Motor neuron (in vitro differentiated cells): ENCODE measurements at regions not wholly inside any gene's neighbourhood (a gene's known extent, or its start where the extent isn't known, plus 50 kb on each side); places are given as distances from the start of the nearest gene placed in this dataset.
A peak's percentile ranks its signal among the peaks of the same experiment; 100 is the strongest.

Source experiments
- ATAC-seq, 8 experiments: fragments of 200-7000 bp; cut with Tn5 transposase; replicated peaks in 6 of 8; 2 replicates each; pipeline ENCODE4 v1.8.0; 2021; ENCODE audit warnings: mild to moderate bottlenecking in 8 of 8, moderate library complexity in 8 of 8
- H3K27ac ChIP-seq, 2 donors: fragments of 250-450 bp; sonication (Bioruptor Pico); 2 replicates each; pipeline ENCODE4 v1.9.0; 2021; ENCODE audit warnings: antibody characterized with exemption in 2 of 2, mild to moderate bottlenecking in 2 of 2, moderate library complexity in 1 of 2
- H3K4me1 ChIP-seq, 2 donors: fragments of 250-450 bp; sonication (Bioruptor Pico); replicated peaks in 1 of 2; 2 replicates each; pipeline ENCODE4 v1.6.1; 2021; ENCODE audit warnings: antibody characterized with exemption in 2 of 2, mild to moderate bottlenecking in 2 of 2, moderate library complexity in 1 of 2
- H3K4me3 ChIP-seq, 5 donors: fragments of 250-450 bp; sonication (Bioruptor Pico); 2 replicates each; pipeline ENCODE4 v1.9.0; 2021; ENCODE audit warnings: antibody characterized with exemption in 5 of 5, mild to moderate bottlenecking in 5 of 5, moderate library complexity in 4 of 5
- WGBS, 10 experiments: fragments of 450-650 bp; shearing (Covaris generic); methylation state at CpG; one replicate each; pipeline ENCODE4 v1.0.0; 2022; 5-methylcytosine and 5-hydroxymethylcytosine counted together
- in situ Hi-C, 9 experiments: fragments of 400-800 bp; cut with MboI; loops; one replicate each; pipeline ENCODE4 v1.15.0; 2021; ENCODE audit warnings: low sequenced_read_pairs in 9 of 9, low pct_unique_long_range_greater_than_20kb in 2 of 9; ENCODE audit not compliant: unreplicated experiment in 9 of 9

DNA sequence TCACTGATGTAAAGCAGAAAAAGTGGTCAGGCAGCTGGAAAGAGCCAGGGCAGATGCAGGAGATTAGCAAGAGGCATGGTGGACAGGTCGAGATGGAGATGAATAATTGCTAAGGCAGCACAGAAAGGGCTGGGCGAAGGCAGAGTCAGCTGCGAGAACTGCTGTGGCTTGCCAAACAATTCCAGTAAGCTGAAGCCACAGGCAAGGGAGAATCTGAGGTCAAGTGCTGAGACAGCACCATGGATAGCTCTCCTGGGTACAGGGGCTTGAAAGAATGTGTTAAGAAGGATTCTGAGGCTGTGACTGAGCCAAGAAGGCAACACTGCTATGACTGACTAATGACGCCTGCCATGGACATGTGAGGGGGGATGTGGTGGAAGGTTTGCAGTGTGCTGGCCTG is 220.8 kb upstream of the FOXA2 start:
- H3K27ac ChIP-seq = no peak overlapping the region
- H3K4me3 ChIP-seq = no peak overlapping the region
- in situ Hi-C loops = no loop called here
- 0 to 100% (median 44%) methylated on average over 1 to 3 of the region's 4 CpGs; no CpG with 5 or more reads in 3 of the 10 experiments for WGBS, 10 experiments
- no peaks in the 10 kb centered on the region for H3K4me1 ChIP-seq
- ATAC-seq = peak in 4 of 8 experiments; percentile 52 to 98 (median 96)

DNA sequence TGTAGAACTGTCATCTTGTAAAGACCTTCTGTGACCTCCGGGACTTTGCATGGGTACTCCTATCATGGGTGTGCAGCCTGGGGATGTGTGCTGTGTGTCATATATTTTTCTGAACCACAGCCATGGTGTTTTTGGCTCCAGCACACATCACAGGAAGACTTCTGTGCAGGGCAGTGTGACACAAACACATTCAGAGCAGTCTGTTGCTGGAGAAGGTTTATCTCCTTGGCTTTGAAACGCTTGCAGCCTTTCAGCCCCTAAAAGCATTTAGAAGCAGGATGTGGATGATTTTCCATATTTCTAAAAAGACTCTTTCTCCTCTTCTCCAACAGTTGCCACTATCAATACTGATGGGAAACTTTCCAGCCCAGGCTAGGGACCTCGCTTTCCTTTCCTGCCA is 221.6 kb upstream of the FOXA2 start:
- in situ Hi-C loops = no loop called here
- WGBS, 10 experiments = 64 to 100% (median 80%) methylated on average over 1 to 3 of the region's 3 CpGs; no CpG with 5 or more reads in 2 of the 10 experiments
- no peak for ATAC-seq
- Histone ChIP-seq H3K27ac (no peak overlapping the region), H3K4me1 (peaks cover 2 to 7% of the 10 kb centered on the region in 2 donors), H3K4me3 (no peak overlapping the region)

DNA sequence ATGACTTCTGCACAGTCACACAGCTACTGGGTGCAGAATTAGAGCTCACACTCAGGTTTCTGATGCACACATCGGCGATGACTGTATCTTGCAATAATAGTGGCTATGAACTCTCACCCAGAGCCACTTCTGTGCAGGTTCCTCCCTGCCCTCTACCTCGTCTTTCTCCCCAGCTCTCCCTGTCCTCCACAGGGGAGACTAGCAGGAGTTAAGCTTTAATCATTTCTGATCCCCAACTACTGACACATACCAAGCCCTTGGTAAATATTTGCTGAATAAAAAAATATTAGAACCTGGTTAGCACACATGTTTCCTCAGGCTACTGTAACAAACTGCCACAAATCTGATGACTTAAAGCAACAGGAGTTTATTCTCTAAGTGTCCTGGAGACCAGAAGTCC is 222.7 kb upstream of the FOXA2 start:
- peaks cover 3 to 16% of the 10 kb centered on the region in 2 donors for H3K4me1 ChIP-seq
- H3K4me3 ChIP-seq = no peak overlapping the region
- WGBS, 10 experiments = 33 to 85% (median 63%) methylated on average over 1 to 3 of the region's 3 CpGs; no CpG with 5 or more reads in 5 of the 10 experiments
- in situ Hi-C loops = no loop called here
- ATAC-seq = no peak
- no peak overlapping the region for H3K27ac ChIP-seq

DNA sequence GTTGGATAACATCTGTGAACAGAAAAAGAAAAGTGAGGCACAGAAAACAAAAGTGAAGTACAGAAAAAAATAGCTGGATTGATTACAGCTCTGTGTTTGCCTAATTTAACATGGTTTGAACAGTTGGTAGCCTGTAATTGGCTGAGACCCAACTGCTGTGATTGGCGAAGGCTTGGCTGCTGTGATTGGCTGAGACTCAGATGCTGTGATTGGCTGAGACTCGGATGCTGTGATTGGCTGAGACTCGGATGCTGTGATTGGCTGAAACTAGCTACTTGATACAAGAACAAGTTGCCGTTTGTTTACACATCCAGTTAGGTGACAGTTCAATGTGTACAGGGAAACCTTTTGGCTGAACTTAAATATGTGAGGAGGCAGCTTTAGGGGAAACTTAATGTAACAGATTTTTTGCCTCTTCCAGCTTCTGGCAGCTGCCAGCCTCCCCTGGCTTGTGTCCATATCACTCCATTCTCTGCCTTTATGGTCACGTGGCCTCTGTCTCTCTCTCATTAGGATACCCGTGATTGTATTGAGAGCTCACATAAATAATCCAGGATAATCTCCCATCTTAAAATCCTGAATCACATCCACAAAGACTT is 223.4 kb upstream of the FOXA2 start:
- Histone ChIP-seq H3K4me1 (peaks cover 3 to 16% of the 10 kb centered on the region in 2 donors), H3K4me3 (no peak overlapping the region), H3K27ac (no peak overlapping the region)
- WGBS, 10 experiments = 14 to 100% (median 80%) methylated on average over 1 to 6 of the region's 6 CpGs; no CpG with 5 or more reads in 2 of the 10 experiments
- no peak for ATAC-seq
- in situ Hi-C loops = no loop called here

DNA sequence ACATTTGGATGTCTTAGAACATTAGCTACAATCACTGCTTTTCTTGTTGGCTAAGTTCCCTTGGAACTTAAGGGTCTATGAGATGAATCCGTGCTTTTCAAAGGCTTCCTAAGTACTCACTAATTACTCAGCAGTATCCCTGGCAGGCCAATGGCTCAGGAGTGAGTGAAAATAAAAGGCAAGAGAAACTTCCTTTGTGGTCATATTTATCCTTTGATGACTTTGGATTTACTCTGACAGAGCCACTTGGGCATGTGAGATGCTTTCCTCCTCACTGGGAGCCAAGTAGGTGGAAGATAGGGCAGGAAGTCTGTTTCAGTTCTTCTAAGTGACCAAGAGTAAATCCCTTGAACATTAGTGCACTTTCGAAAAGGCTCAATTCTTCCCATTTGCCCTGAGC is 224.3 kb upstream of the FOXA2 start:
- in situ Hi-C loops = no loop called here
- ATAC-seq = no peak
- H3K4me3 ChIP-seq = no peak overlapping the region
- H3K4me1 ChIP-seq = peaks cover 3 to 16% of the 10 kb centered on the region in 2 donors
- WGBS, 10 experiments = 14 to 100% (median 60%) methylated on average over 1 to 2 of the region's 2 CpGs; no CpG with 5 or more reads in 3 of the 10 experiments
- no peak overlapping the region for H3K27ac ChIP-seq

DNA sequence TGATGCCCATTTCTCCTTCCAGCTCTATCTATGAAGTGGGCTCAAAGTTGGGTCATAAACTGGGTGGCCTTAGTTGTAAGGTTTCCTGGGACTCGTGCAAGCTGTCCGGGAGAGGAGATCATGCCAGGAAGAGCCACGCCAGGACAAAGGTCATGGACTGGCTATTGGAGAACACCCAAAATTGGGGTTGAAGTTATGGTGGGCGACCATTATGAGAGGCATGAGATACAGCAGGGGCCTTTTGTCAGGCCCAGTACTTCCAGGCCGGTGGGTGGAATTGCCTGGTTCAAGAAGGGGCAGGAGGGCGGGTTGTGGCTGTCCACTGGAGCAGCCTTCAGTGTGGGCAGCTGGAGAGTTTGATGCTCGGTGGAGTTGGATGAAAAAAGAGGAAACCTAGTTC is 225.1 kb upstream of the SSTR4 start:
- Histone ChIP-seq H3K4me3 (no peak overlapping the region), H3K27ac (no peak overlapping the region), H3K4me1 (peaks cover 3 to 16% of the 10 kb centered on the region in 2 donors)
- 24 to 100% (median 85%) methylated on average over 1 to 7 of the region's 7 CpGs; no CpG with 5 or more reads in 2 of the 10 experiments for WGBS, 10 experiments
- in situ Hi-C loops = no loop called here
- no peak for ATAC-seq

DNA sequence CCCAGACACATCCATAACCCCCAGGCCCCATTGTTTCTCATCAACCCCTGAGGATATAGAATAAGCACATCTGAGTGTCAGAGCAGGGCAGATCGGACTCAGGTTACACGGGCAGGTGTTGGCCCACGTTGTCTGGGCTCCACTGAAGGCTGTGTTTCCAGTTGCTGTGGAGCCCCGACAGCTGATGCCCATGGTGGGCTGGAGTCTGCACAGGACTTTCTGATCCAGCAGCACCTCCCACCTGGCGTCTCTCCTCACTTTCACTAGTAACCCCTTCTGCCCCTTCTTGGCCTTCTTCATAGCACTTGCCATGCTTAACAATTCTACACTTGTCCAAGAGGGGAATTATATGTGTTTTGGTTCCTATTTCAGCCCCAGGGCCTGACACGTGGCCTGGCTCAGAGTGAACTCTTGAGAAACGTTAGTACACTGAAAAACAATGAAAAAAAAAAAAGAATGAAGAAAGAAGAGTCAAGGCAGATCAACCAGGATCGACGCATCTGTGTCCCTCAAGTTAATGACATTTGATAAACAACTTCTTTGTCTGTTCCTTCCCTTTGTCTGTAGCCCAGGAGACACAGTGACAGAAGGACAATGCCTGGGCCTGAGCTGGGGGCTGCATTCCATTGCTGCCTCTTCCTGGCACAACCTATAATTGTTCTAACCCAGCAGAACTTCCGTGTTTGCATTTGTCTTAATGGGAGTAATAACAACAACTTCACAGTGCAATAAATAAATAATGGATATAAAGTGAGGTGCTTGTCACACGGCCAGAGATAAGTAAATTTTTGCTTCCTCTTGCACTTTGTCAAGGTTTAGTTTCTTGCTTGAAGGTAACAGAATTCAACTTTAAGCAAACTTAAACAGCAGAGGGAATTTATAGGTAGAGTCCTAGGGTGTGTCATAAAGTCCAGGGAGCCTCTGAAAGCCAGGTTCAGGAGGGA is 224.2 kb upstream of the SSTR4 start:
- 6 to 73% (median 44%) methylated on average over 2 to 8 of the region's 11 CpGs for WGBS, 10 experiments

DNA sequence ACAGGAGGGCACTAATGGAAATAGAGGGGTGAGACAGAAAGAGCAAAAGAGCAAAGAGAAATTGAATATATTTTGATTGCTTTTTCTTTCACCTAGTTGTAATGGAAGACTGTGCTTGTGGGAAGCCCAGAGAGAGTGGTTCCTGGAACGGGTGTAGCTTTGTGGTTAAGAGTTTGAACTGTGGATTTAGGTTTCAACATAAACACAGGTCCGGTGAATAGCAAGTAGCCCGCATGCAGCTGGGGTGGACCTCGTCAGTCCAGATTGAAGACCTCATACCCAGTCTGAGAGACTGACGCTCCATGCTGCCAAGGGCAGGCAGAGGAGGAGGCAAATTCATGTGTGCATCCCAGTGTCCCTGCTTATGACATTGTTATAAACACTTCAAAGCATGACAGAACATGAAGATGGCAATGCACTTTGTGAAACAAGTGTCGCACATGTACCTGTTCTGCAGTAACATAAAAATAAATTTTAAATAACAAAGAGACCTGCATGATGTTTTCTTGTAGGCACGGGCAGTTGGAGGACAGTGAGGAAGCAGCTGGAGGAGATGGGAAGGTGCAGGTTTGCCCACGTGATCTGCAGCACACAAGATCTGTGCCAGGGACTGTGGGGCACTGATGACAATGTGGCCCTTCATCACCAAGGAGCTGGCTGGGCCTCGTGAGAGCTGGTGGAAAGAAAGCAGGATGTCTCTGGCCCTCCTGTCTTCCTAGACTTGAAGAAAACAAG is 220.5 kb upstream of the SSTR4 start:
- Histone ChIP-seq H3K4me1 (peaks cover 5 to 20% of the 10 kb centered on the region in 2 donors), H3K27ac (no peak overlapping the region), H3K4me3 (no peak overlapping the region)
- in situ Hi-C loops = no loop called here
- no peak for ATAC-seq
- 34 to 100% (median 83%) methylated on average over 2 to 9 of the region's 9 CpGs; no CpG with 5 or more reads in 1 of the 10 experiments for WGBS, 10 experiments

More for the DNA sequence above, 224.2 kb upstream of the SSTR4 start:
- peaks cover 5 to 20% of the 10 kb centered on the region in 2 donors for H3K4me1 ChIP-seq
- ATAC-seq = peak in 5 of 8 experiments; percentile 64 to 87 (median 67)
- no peak overlapping the region for H3K4me3 ChIP-seq
- no peak overlapping the region for H3K27ac ChIP-seq
- in situ Hi-C loops = no loop called here

DNA sequence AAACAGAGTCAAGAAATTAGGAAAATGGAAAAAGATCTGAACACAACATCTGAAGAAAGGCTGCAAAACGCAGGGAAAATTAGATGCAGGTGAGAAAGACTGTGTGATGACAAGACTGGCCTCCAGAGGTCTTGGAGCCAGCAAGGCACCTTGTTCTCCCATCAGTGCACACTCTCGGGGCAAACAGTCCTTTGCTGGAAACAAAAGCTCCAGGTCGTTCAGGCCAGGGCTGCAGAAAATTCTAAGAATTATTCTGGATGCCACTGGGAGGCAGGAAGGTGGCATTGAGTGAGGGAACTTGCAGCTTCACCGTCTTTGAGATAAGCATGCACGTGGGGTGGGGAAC is 219.9 kb upstream of the SSTR4 start:
- Histone ChIP-seq H3K27ac (no peak overlapping the region), H3K4me1 (peaks cover 5 to 20% of the 10 kb centered on the region in 2 donors), H3K4me3 (no peak overlapping the region)
- ATAC-seq = no peak
- in situ Hi-C loops = no loop called here
- 26 to 100% (median 73%) methylated on average over 1 to 4 of the region's 5 CpGs; no CpG with 5 or more reads in 3 of the 10 experiments for WGBS, 10 experiments

DNA sequence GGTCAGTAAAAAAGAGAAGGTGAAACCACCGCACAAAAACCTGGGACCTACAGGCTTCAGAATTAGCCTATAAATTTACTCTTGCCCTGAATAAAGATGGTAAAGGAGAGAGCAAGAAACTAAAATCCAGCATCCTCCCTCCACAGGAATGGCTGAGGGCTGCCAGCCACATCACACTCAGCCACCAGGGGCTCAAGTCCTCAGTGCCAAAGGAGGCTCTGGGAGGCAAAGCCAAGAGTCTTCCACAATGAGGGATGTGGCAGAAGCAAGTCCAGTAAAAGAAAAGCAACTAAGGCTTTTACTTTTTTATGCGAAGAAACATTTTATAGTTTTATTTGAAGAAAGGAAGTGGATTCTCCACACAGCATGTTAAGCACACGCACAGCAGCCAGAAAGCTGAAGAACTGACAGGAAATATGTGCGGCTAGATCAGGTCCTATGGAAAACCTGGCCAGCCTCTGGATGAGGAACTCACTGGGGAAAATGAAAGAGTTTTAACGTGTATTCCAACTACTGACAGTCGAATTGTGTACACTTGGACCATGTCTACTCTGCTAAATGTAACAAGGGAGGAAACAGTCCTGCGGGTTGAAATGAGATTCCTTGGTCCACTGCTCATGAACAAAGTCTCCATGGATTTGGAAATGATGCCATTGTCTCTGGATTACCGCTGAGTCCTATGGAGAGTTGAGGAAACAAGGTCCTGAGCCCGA is 219.4 kb upstream of the SSTR4 start:
- Histone ChIP-seq H3K4me3 (no peak overlapping the region), H3K4me1 (peaks cover 5 to 15% of the 10 kb centered on the region in 2 donors), H3K27ac (no peak overlapping the region)
- WGBS, 10 experiments = 19 to 87% (median 44%) methylated on average over 1 to 9 of the region's 9 CpGs
- in situ Hi-C loops = no loop called here
- peak in 5 of 8 experiments; percentile 21 to 93 (median 73) for ATAC-seq

DNA sequence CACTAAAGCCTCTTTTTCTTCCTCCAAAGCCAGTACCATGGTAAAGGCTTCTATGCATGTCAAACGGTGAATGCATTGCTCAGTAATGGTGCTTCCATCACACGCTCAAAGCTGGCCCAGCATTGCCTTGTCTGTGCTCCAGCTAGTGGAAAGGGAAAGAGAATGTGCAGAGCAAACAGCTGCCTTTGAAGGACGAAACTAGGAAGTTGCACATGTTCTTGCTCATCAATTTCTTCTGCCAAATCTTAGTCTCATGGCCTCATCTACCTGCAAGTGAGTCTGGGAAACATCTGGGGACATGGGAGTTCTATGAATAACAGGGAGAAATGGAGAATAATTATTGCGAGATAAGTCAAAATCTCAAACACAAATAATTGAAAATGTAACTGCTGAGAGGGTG is 216.5 kb upstream of the SSTR4 start:
- in situ Hi-C loops = no loop called here
- 22 to 93% (median 76%) methylated on average over 1 to 4 of the region's 4 CpGs for WGBS, 10 experiments
- ATAC-seq = no peak
- no peak overlapping the region for H3K27ac ChIP-seq
- H3K4me1 ChIP-seq = peaks cover 2 to 4% of the 10 kb centered on the region in 2 donors
- no peak overlapping the region for H3K4me3 ChIP-seq

DNA sequence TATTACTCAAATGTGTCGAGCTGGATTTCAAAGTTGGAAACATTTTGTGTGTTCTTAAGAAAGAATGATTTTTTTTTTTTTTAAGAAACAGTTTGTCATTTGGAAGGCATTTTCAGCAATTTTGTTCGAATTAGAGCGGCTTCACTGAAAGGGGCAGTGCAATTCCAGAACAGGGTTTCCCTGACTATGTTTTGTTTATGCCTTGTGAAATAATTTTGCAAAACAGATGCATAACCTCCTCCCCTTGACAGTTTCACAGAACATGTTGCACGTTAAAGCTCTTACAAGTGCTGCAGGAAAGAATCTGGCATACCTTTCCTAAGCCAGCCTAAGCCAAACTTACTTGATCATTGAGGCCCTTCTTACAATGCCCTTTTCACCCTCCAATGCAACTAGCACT is 216.0 kb upstream of the SSTR4 start:
- ATAC-seq = no peak
- 0 to 100% (median 71%) methylated on average over 1 to 4 of the region's 4 CpGs for WGBS, 10 experiments
- Histone ChIP-seq H3K4me3 (no peak overlapping the region), H3K27ac (no peak overlapping the region), H3K4me1 (peaks cover 2 to 4% of the 10 kb centered on the region in 2 donors)
- in situ Hi-C loops = no loop called here
